H4 (cell line): ENCODE measurements at regions not wholly inside any gene's neighbourhood (a gene's known extent, or its start where the extent isn't known, plus 50 kb on each side); places are given as distances from the start of the nearest gene placed in this dataset.

Source experiments
- DNase-seq: peaks from one replicate; pipeline ENCODE4 v3.0.0-alpha.2; 2015; ENCODE audit warnings: low spot score

- no peak for DNase-seq
Measured at GRCh38 chr13:111537115-111537728, 216.8 kb downstream of the TEX29 start.

GRCh38 chr13:111537843-111538499 lies 217.5 kb downstream of the TEX29 start:
- DNase-seq: no peak

- no peak for DNase-seq
Measured at GRCh38 chr13:111539252-111539651, 218.8 kb downstream of the TEX29 start.

- DNase-seq: no peak
Measured at GRCh38 chr13:111539791-111540446, 219.5 kb downstream of the TEX29 start.

GRCh38 chr13:111540486-111540885 lies 220.0 kb downstream of the TEX29 start:
- DNase-seq: no peak

- DNase-seq: no peak
Measured at GRCh38 chr13:111541345-111541744, 220.9 kb downstream of the TEX29 start.

GRCh38 chr13:111541752-111542529 lies 221.5 kb downstream of the TEX29 start:
- DNase-seq: no peak

- DNase-seq: no peak
Measured at GRCh38 chr13:111542530-111543341, 222.3 kb downstream of the TEX29 start.

GRCh38 chr13:111546921-111547675 lies 226.7 kb downstream of the TEX29 start:
- no peak for DNase-seq

- DNase-seq: no peak
Measured at GRCh38 chr13:111547726-111548273, 227.4 kb downstream of the TEX29 start.

GRCh38 chr13:111548301-111548700 lies 227.9 kb downstream of the TEX29 start:
- no peak for DNase-seq

- DNase-seq: no peak
Measured at GRCh38 chr13:111548805-111549204, 228.4 kb downstream of the TEX29 start.

- DNase-seq: no peak
Measured at GRCh38 chr13:111549464-111549863, 229.0 kb downstream of the TEX29 start.

GRCh38 chr13:111550062-111550461 lies 229.6 kb downstream of the TEX29 start:
- DNase-seq: no peak

- no peak for DNase-seq
Measured at GRCh38 chr13:111551204-111551820, 230.9 kb downstream of the TEX29 start.

- DNase-seq: no peak
Measured at GRCh38 chr13:111552891-111553655, 232.6 kb downstream of the TEX29 start.

- no peak for DNase-seq
Measured at GRCh38 chr13:111554539-111555267, 234.3 kb downstream of the TEX29 start.

GRCh38 chr13:111555268-111555808 lies 234.9 kb downstream of the TEX29 start:
- no peak for DNase-seq
